Cardiac muscle cell (in vitro differentiated cells and primary cell): ENCODE measurements at regions not wholly inside any gene's neighbourhood (a gene's known extent, or its start where the extent isn't known, plus 50 kb on each side); places are given as distances from the start of the nearest gene placed in this dataset.

ENCODE experiments used
- DNase-seq, 2 donors: peaks; one replicate each; pipeline versions ENCODE4 v3.0.0 to v3.0.0-alpha.2; 2010 to 2017; ENCODE audit warnings: low read depth in 1 of 2, low spot score in 1 of 2
- H3K27ac ChIP-seq: fragments of 200-600 bp; sonication (generic); 2 replicates; pipeline ENCODE4 v1.5.1; 2016
- H3K27me3 ChIP-seq: fragments of 200-600 bp; sonication (generic); 2 replicates; pipeline ENCODE4 v1.6.0; 2016; ENCODE audit warnings: control low read depth
- H3K36me3 ChIP-seq: fragments of 200-600 bp; sonication (generic); 2 replicates; pipeline ENCODE4 v1.5.1; 2016; ENCODE audit warnings: control low read depth
- H3K4me1 ChIP-seq: fragments of 200-600 bp; sonication (generic); 2 replicates; pipeline ENCODE4 v1.8.1; 2017; ENCODE audit warnings: low read depth, mild to moderate bottlenecking, mixed run types
- H3K4me3 ChIP-seq: fragments of 200-600 bp; sonication (generic); 2 replicates; pipeline ENCODE4 v1.5.1; 2016; ENCODE audit warnings: mild to moderate bottlenecking
- H3K9me3 ChIP-seq: fragments of 200-600 bp; sonication (generic); 2 replicates; pipeline ENCODE4 v1.5.1; 2017; ENCODE audit warnings: low read depth, mild to moderate bottlenecking, control low read depth
- CTCF ChIP-seq: IDR thresholded peaks from 2 replicates; pipeline ENCODE4 v1.5.1; 2012; ENCODE audit warnings: low read depth, mild to moderate bottlenecking, low read length

GRCh38 chr10:4255751-4256150, 470.7 kb upstream of the KLF6 start:
- no peaks in the 10 kb centered on the region for H3K27me3 ChIP-seq
- TF ChIP-seq CTCF = no peak
- no peaks in the 10 kb centered on the region for H3K9me3 ChIP-seq
- H3K4me3 ChIP-seq = no peak overlapping the region
- no peaks in the 10 kb centered on the region for H3K4me1 ChIP-seq
- H3K36me3 ChIP-seq = no peaks in the 10 kb centered on the region
- no peak overlapping the region for H3K27ac ChIP-seq
- DNase-seq = no peak

- DNase-seq = peak in 1 of 2 donors; percentile 89
- Histone ChIP-seq H3K4me1 (no peaks in the 10 kb centered on the region), H3K27me3 (no peaks in the 10 kb centered on the region), H3K4me3 (no peak overlapping the region), H3K9me3 (no peaks in the 10 kb centered on the region), H3K36me3 (no peaks in the 10 kb centered on the region), H3K27ac (no peak overlapping the region)
- TF ChIP-seq CTCF = no peak
Measured at GRCh38 chr10:4254101-4254994, 469.3 kb upstream of the KLF6 start.

- H3K4me1 ChIP-seq = no peaks in the 10 kb centered on the region
- no peak overlapping the region for H3K4me3 ChIP-seq
- no peaks in the 10 kb centered on the region for H3K27me3 ChIP-seq
- DNase-seq = no peak
- no peaks in the 10 kb centered on the region for H3K36me3 ChIP-seq
- no peaks in the 10 kb centered on the region for H3K9me3 ChIP-seq
- H3K27ac ChIP-seq = no peak overlapping the region
- TF ChIP-seq CTCF = no peak
Measured at GRCh38 chr10:4252701-4253100, 467.7 kb upstream of the KLF6 start.

GRCh38 chr10:4250587-4250887, 465.5 kb upstream of the KLF6 start:
- Histone ChIP-seq H3K4me1 (no peaks in the 10 kb centered on the region), H3K27me3 (no peaks in the 10 kb centered on the region), H3K36me3 (no peaks in the 10 kb centered on the region), H3K4me3 (no peak overlapping the region), H3K9me3 (no peaks in the 10 kb centered on the region), H3K27ac (no peak overlapping the region)
- no peak for TF ChIP-seq CTCF
- no peak for DNase-seq

- no peak for TF ChIP-seq CTCF
- H3K4me3 ChIP-seq = no peak overlapping the region
- no peak overlapping the region for H3K27ac ChIP-seq
- H3K27me3 ChIP-seq = no peaks in the 10 kb centered on the region
- no peak for DNase-seq
- H3K9me3 ChIP-seq = no peaks in the 10 kb centered on the region
- no peaks in the 10 kb centered on the region for H3K4me1 ChIP-seq
- H3K36me3 ChIP-seq = no peaks in the 10 kb centered on the region
Measured at GRCh38 chr10:4249841-4250586, 465.0 kb upstream of the KLF6 start.
